Muscle of arm (tissue), 1 donor: ENCODE measurements at regions not wholly inside any gene's neighbourhood (a gene's known extent, or its start where the extent isn't known, plus 50 kb on each side); places are given as distances from the start of the nearest gene placed in this dataset.
"Not testable (repeated sequence)": the region's sequence is repeated elsewhere in the genome, so short reads cannot be mapped to it uniquely, and the experiment has no call there.

Source experiments
- DNase-seq: peaks from one replicate; pipeline ENCODE4 v3.0.0-alpha.2; 2013

GRCh38 chr18:49731860-49732311 lies 81.4 kb downstream of the ACAA2 start:
- no peak for DNase-seq

- DNase-seq = no peak
Measured at GRCh38 chr18:49731421-49731841, 81.9 kb downstream of the ACAA2 start.

- no peak for DNase-seq
Measured at GRCh38 chr18:49730951-49731391, 82.4 kb downstream of the ACAA2 start.

GRCh38 chr18:49728542-49728941 lies 84.8 kb downstream of the ACAA2 start:
- no peak for DNase-seq

- DNase-seq = no peak
Measured at GRCh38 chr18:49727816-49728215, 85.5 kb downstream of the ACAA2 start.

GRCh38 chr18:49726675-49726963 lies 86.7 kb downstream of the ACAA2 start:
- DNase-seq = no peak

- peak; percentile 87 for DNase-seq
Measured at GRCh38 chr18:49725809-49726674, 87.3 kb downstream of the ACAA2 start.

- no peak for DNase-seq
Measured at GRCh38 chr18:49723648-49724180, 89.6 kb downstream of the ACAA2 start.

GRCh38 chr18:49722477-49722876 lies 90.9 kb downstream of the ACAA2 start:
- DNase-seq = no peak

GRCh38 chr18:49721981-49722380 lies 91.4 kb downstream of the ACAA2 start:
- DNase-seq = no peak

- DNase-seq = not testable (repeated sequence)
Measured at GRCh38 chr18:49720944-49721343, 92.4 kb downstream of the ACAA2 start.

GRCh38 chr18:49717617-49718016 lies 95.7 kb downstream of the ACAA2 start:
- DNase-seq = no peak

- DNase-seq = no peak
Measured at GRCh38 chr18:49716035-49716434, 97.3 kb downstream of the ACAA2 start.

GRCh38 chr18:49709347-49709690 lies 104.0 kb downstream of the ACAA2 start:
- DNase-seq = no peak

GRCh38 chr18:49708662-49709346 lies 104.5 kb downstream of the ACAA2 start:
- DNase-seq = no peak

- no peak for DNase-seq
Measured at GRCh38 chr18:49707599-49707998, 105.7 kb downstream of the ACAA2 start.

- DNase-seq = no peak
Measured at GRCh38 chr18:49704334-49704733, 109.0 kb downstream of the ACAA2 start.

GRCh38 chr18:49701190-49701589 lies 112.1 kb downstream of the ACAA2 start:
- DNase-seq = no peak

GRCh38 chr18:49699303-49699702 lies 114.0 kb downstream of the ACAA2 start:
- DNase-seq = no peak

- no peak for DNase-seq
Measured at GRCh38 chr18:49698525-49699025, 114.8 kb downstream of the ACAA2 start.

- DNase-seq = peak; percentile 61
Measured at GRCh38 chr18:49697757-49698524, 115.4 kb downstream of the ACAA2 start.

GRCh38 chr18:49697049-49697448 lies 116.3 kb downstream of the ACAA2 start:
- no peak for DNase-seq
